ENCODE measurements at regions not wholly inside any gene's neighbourhood (a gene's known extent, or its start where the extent isn't known, plus 50 kb on each side); places are given as distances from the start of the nearest gene placed in this dataset.

DNA sequence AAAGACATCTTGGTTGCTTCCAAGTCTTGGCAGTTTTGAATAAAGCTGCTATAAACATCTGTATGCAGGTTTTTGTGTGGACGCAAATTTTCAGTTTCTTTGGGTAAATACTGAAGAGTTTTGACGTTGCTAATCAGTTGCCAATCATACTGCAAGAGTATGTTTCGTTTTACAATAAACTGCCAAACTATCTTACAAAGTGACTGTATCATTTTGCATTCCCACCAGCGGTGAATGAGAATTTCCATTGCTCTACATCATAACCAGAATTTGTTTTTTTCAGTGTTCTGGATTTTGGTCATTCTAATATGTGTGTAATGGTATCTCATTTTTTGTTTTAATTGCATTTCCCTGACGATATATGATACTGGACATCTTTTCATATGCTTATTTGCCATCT, 190.8 kb upstream of the PARP11 start:
- TF ChIP-seq, protein P1, sequence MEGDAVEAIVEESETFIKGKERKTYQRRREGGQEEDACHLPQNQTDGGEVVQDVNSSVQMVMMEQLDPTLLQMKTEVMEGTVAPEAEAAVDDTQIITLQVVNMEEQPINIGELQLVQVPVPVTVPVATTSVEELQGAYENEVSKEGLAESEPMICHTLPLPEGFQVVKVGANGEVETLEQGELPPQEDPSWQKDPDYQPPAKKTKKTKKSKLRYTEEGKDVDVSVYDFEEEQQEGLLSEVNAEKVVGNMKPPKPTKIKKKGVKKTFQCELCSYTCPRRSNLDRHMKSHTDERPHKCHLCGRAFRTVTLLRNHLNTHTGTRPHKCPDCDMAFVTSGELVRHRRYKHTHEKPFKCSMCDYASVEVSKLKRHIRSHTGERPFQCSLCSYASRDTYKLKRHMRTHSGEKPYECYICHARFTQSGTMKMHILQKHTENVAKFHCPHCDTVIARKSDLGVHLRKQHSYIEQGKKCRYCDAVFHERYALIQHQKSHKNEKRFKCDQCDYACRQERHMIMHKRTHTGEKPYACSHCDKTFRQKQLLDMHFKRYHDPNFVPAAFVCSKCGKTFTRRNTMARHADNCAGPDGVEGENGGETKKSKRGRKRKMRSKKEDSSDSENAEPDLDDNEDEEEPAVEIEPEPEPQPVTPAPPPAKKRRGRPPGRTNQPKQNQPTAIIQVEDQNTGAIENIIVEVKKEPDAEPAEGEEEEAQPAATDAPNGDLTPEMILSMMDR (IDR thresholded peaks at IDR 0.05; ENCODE audit: insufficient read depth, low read depth, low read length, missing control alignments), result no peak
- H3K4me3 ChIP-seq (ENCODE audit: low read depth, low read length), result no peak overlapping the region
- no peak for DNase-seq (ENCODE audit: low read depth)

DNA sequence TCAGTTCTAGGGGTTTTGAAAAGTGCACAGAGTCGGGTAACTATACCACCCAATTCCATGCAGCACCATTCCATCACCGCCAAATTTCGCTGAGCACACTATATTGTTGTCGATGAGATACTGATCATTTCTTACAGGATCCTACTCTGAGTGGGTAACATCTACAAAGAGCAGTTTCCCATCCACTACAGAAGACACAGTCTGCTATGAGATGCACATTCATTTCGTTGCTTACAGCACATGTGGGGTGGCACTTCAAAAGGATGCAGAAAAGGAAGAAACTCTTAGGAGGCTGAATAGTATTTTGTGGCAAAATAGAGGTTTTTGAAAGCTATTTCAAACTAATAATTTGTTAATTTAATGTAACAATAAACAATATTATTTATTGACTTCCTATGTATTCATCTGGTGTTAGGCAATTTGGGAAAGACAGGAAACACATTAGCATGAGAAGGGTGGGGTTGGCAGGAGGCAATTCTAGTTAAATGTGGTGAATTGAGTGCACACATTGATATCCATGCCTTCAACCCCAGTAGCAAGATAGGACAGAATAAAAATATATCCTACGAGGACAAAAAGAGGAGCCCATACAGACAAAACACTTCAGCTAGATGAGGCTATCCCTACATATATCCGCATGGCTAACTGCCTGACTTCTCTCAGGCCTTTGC, 186.8 kb upstream of the PARP11 start:
- no peak overlapping the region for H3K4me3 ChIP-seq (ENCODE audit: low read depth, low read length)
- DNase-seq (ENCODE audit: low read depth), result no peak
- TF ChIP-seq, protein P1 (IDR thresholded peaks at IDR 0.05; ENCODE audit: insufficient read depth, low read depth, low read length, missing control alignments), result no peak

DNA sequence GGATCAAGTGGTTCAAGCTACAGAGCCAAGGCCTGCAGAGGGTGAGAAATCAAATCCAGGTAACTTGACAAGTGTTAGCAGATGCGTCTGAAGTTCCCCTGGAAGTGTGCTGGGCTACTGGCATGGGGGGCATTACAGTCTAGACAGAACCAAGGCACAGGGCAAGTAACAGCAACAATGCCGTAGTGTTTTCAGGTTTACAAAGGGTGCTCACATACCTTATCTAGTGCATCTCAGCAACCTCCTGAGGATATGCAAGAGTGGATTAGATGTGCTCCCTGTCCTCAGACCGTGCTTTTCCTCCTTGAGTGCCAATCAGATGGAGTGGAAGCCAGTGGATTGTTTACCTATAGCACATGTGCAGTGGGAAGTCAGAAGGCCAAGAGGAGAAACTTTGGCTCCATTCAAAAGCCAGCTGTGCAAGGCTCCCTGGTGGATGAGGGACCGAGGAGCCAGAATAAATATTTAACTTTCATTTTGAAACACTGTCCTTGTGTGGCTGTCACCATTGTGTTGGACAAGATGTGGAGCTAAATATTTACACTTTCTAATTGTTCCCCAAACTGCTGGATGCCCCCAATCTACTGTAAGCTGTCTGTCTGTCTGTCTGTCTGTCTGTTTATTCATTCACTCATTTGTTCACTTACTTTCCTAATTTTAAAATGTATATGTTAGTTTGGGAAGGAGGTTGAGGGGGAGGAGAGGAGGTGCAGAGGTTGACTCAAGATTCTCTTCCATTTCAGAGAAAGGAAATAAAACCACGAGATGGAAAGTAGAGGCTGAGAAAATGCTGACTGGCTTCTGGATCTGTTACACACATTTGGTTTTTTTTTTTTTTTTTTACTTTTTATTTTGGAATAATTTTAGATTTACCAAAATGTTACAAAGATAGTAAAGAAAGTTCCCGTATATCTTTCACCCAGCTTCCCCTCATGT, 184.0 kb upstream of the PARP11 start:
- TF ChIP-seq, protein P1 (IDR thresholded peaks at IDR 0.05; ENCODE audit: insufficient read depth, low read depth, low read length, missing control alignments), result no peak
- H3K4me3 ChIP-seq (ENCODE audit: low read depth, low read length), result no peak overlapping the region
- DNase-seq (ENCODE audit: low read depth), result no peak

DNA sequence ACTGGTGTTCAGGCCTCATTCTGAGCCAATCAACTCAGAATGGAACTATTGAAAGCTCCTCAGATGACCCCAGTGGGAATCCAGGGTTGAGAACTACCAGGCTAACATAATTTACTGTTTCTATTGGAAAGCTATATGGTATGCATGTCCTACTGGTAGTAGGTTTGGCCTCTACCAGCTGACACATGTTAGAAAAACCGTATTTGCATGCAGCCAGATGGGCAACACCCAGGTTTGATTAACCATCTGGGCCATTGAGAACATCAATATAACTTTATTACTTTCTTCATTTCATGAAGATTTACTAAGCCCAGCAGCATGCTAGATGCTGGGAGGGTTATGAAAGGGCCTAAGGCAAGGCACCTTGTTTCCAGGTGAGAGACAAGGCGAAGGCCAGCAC, 181.4 kb upstream of the PARP11 start:
- DNase-seq (ENCODE audit: low read depth), result no peak
- TF ChIP-seq, protein P1 (IDR thresholded peaks at IDR 0.05; ENCODE audit: insufficient read depth, low read depth, low read length, missing control alignments), result no peak
- H3K4me3 ChIP-seq (ENCODE audit: low read depth, low read length), result no peak overlapping the region

DNA sequence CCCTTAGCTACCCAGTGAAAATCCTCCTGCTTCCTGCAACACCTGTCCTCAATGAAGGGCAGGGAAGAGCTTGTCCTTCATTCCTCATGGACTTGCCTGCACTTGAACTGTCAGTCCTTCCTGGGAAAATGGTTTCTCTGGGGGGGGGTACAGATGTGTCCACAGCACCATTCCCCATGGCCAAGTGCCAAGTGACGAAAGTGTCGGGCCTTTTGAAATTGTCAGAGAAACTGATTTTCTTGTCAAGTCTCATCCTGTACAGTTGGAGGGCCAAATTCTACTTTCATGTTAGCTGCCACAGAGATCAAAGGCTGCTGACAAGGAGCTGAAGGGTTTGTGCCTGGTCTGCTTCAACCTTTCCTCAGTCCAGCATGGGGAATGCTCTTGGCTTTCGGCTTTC, 179.5 kb upstream of the PARP11 start:
- TF ChIP-seq, protein P1 (IDR thresholded peaks at IDR 0.05; ENCODE audit: insufficient read depth, low read depth, low read length, missing control alignments), result no peak
- no peak for DNase-seq (ENCODE audit: low read depth)
- no peak overlapping the region for H3K4me3 ChIP-seq (ENCODE audit: low read depth, low read length)

DNA sequence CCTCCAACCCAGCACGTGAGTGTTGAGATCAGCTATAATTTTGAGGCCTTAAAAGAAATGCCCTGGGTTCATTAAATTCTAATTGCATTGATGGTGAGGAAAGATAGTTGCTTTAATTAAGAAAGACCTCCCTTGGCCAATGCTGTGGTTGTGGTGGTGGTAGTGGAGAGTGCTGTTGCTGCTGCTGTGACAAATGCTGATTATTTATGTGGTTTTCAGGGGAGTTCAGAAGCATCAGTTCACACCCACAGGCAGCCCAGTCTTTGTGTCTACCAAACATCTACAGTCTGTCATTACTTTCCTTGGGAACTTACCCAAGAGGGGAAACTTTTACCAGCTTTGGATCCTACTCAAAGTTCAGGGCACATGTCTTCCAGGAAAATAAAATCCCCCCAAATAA, 178.4 kb upstream of the PARP11 start:
- DNase-seq (ENCODE audit: low read depth), result no peak

More for the DNA sequence above, 178.4 kb upstream of the PARP11 start:
- H3K4me3 ChIP-seq (ENCODE audit: low read depth, low read length), result no peak overlapping the region
- TF ChIP-seq, protein P1 (IDR thresholded peaks at IDR 0.05; ENCODE audit: insufficient read depth, low read depth, low read length, missing control alignments), result no peak
